Lower lobe of right lung (tissue), 2 donors: ENCODE measurements at regions not wholly inside any gene's neighbourhood (a gene's known extent, or its start where the extent isn't known, plus 50 kb on each side); places are given as distances from the start of the nearest gene placed in this dataset.
"Not testable (repeated sequence)": the region's sequence is repeated elsewhere in the genome, so short reads cannot be mapped to it uniquely, and the experiment has no call there.

Source experiments
- ATAC-seq, 2 donors: fragments of 200-7000 bp; cut with Tn5 transposase; one replicate each; pipeline ENCODE4 v1.9.1; 2020 to 2022; ENCODE audit warnings: mild to moderate bottlenecking in 2 of 2, moderate library complexity in 2 of 2
- DNase-seq: peaks from one replicate; pipeline ENCODE4 v3.0.0-alpha.2; 2020
- H3K27ac ChIP-seq: fragments of 200-600 bp; one replicate; pipeline ENCODE4 v1.8.0; 2022
- H3K27me3 ChIP-seq: fragments of 200-600 bp; one replicate; pipeline ENCODE4 v1.8.0; 2022; ENCODE audit warnings: low read depth
- H3K36me3 ChIP-seq: fragments of 200-600 bp; one replicate; pipeline ENCODE4 v1.8.0; 2022; ENCODE audit warnings: mild to moderate bottlenecking
- H3K4me1 ChIP-seq: fragments of 200-600 bp; one replicate; pipeline ENCODE4 v1.8.0; 2022
- H3K4me3 ChIP-seq: fragments of 200-600 bp; one replicate; pipeline ENCODE4 v1.8.0; 2022; ENCODE audit warnings: mild to moderate bottlenecking
- H3K9me3 ChIP-seq: fragments of 200-600 bp; one replicate; pipeline ENCODE4 v1.8.0; 2022
- intact Hi-C: fragments of 100-400 bp; cut with DNase I; formaldehyde crosslinking; loops from one replicate; pipeline ENCODE4 v1.11.0; 2022
- TF ChIP-seq, protein P1 (sequence below): fragments of 200-600 bp; IDR thresholded peaks from one replicate; pipeline ENCODE4 v1.8.0; 2022; ENCODE audit warnings: antibody characterized with exemption, mild to moderate bottlenecking
- donor health status: DM: no; HTN: yes; CAD: no; lungs with severe emphysema.

DNA sequence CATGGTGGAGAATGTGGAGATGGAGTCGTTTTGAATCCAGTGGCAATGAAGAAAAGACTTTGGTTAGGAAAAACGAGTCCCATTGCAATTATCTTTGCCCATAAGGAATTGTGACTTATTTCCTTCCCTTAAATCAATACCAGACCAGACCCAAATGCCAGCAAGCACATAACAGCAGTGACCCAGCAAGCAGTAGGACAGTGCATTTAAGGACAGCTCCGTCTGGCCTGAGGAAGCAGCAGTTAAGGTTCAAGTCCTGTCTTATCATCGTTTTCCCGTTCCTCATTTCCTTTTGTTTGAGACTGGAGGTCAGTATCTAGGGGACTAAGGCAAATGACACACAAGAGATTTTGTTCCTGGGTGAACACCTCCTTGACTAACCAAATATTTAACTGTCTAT is 74.6 kb upstream of the FAM20A start:
- intact Hi-C loops: no loop called here
- TF ChIP-seq, protein P1, sequence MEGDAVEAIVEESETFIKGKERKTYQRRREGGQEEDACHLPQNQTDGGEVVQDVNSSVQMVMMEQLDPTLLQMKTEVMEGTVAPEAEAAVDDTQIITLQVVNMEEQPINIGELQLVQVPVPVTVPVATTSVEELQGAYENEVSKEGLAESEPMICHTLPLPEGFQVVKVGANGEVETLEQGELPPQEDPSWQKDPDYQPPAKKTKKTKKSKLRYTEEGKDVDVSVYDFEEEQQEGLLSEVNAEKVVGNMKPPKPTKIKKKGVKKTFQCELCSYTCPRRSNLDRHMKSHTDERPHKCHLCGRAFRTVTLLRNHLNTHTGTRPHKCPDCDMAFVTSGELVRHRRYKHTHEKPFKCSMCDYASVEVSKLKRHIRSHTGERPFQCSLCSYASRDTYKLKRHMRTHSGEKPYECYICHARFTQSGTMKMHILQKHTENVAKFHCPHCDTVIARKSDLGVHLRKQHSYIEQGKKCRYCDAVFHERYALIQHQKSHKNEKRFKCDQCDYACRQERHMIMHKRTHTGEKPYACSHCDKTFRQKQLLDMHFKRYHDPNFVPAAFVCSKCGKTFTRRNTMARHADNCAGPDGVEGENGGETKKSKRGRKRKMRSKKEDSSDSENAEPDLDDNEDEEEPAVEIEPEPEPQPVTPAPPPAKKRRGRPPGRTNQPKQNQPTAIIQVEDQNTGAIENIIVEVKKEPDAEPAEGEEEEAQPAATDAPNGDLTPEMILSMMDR: no peak
- Histone ChIP-seq H3K4me3 (no peak overlapping the region), H3K4me1 (no peaks in the 10 kb centered on the region), H3K27me3 (no peaks in the 10 kb centered on the region), H3K36me3 (no peaks in the 10 kb centered on the region), H3K9me3 (no peaks in the 10 kb centered on the region), H3K27ac (no peak overlapping the region)
- no peak for DNase-seq
- no peak for ATAC-seq

DNA sequence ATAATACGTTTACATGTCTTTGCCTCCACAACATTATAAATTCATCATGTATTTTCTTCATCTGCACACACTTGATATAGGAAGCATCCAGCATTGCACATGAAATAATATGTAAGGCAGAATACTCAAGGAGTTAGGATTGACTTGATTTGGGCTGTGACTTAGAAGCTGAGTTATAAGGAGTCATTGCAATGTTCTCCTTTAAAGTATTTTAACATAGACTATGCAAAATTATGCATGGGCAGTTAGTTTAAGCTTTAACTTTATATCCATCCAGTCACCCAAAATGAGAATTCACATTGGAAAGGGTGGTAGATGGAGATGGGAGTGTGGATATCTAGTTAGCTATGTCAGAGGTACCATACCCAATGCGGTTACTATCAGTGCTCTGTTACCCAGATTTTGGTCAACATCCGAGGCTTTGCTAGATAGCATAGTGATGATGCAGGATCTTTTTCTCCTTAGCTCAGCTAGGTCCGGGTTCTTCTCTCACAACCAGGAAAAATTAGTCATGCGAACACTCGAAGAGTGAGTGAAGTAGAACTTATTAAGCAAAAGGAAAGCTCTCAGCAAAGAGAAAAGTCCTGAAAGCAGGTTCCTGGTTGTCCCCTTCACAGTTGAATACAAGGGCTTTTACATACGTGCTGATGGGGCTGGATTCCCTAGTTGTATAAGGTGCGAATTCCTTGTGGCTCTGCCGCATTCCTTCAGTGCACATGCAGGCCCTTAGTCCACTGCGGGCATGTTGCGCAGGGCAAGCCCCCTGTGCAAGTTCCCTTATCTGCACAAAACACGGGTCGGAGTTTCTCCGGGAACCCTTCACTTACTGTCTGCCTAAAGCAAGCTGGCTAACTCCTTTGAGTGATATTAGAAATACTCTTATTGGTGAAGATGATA is 73.1 kb upstream of the FAM20A start:
- Histone ChIP-seq H3K4me1 (no peaks in the 10 kb centered on the region), H3K36me3 (no peaks in the 10 kb centered on the region), H3K4me3 (no peak overlapping the region), H3K27me3 (no peaks in the 10 kb centered on the region), H3K9me3 (no peaks in the 10 kb centered on the region), H3K27ac (no peak overlapping the region)
- DNase-seq (no peak), ATAC-seq (no peak)
- TF ChIP-seq, protein P1: no peak
- intact Hi-C loops: no loop called here

DNA sequence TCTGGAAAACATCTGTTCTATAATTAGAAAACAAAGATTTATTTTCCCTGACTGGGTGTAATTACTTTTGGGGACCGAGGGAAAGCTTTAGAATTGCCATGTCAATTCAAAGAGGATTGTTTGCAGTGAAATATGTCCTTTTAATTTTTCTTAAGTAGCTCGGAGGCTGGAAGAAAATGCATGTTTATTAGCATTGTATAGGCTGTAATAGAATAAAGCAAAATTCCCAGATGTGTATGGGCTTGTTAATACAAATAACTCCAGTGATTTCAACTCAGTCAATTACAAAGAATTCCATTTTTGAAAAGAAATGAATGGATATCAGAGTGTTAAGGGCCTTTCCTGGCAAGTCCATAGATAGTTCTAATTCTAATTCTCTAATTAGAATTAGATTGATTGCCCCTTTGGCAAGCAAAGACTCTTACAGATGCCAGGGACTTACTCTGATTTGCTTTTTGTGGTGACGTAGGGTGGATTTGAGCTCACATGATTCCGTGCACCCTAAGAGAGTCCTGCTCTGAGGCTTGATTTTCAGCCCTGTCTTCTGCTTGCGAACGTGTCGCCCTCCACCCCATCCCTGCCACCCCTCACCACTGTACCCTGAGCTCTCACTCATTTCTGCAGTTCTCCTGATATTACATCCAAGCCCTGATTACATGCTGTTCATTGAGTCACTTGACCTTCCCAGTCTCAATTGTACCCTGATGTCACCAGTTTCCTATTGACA is 70.0 kb upstream of the FAM20A start:
- intact Hi-C loops: no loop called here
- no peaks in the 10 kb centered on the region for H3K36me3 ChIP-seq
- H3K9me3 ChIP-seq: no peaks in the 10 kb centered on the region
- no peak overlapping the region for H3K27ac ChIP-seq
- DNase-seq: no peak
- no peak for ATAC-seq
- H3K27me3 ChIP-seq: no peaks in the 10 kb centered on the region
- H3K4me1 ChIP-seq: no peaks in the 10 kb centered on the region
- no peak overlapping the region for H3K4me3 ChIP-seq
- TF ChIP-seq, protein P1: no peak

DNA sequence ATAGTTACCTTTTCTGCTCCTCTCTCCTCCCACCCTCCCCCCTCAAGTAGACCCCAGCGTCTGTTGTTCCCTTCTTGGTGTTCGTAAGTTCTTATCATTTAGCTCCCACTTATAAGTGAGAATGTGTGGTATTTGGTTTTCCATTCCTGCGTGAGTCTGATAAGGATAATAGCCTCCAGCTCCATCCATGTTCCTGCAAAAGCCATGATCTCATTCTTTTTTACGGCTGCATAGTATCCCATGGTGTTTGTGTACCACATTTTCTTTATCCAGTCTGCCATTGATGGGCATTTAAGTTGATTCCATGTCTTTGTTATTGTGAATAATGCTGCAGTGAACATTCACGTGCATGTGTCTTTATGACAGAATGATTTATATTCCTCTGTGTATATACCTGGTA is 65.3 kb upstream of the FAM20A start:
- ATAC-seq, H3K27ac ChIP-seq, H3K4me3 ChIP-seq, H3K9me3 ChIP-seq, H3K36me3 ChIP-seq, H3K27me3 ChIP-seq, intact Hi-C loops, H3K4me1 ChIP-seq, DNase-seq: not testable (repeated sequence)

DNA sequence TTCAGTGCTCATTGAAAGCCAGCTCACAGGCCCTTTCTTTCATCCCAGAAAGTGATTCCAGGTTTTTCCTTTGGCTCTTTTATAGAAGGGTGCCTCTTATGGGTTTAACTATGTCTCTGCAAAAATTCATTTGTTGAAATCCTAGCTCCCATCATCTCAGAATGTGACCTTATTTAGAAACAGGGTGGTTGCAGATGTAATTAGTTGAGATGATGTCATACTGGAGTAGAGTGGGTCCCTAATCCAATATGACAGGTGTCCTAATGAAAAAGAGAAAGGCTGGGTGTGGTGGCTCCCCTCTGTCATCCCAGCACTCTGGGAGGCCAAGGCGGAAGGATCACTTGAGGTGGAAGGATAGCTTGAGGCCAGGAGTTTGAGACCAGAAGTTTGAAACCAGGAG is 64.2 kb upstream of the FAM20A start:
- ATAC-seq (no peak), DNase-seq (no peak)
- Histone ChIP-seq H3K36me3 (no peaks in the 10 kb centered on the region), H3K9me3 (no peaks in the 10 kb centered on the region), H3K27ac (no peak overlapping the region), H3K4me1 (no peaks in the 10 kb centered on the region), H3K4me3 (no peak overlapping the region), H3K27me3 (no peaks in the 10 kb centered on the region)
- intact Hi-C loops: no loop called here
- TF ChIP-seq, protein P1: no peak

DNA sequence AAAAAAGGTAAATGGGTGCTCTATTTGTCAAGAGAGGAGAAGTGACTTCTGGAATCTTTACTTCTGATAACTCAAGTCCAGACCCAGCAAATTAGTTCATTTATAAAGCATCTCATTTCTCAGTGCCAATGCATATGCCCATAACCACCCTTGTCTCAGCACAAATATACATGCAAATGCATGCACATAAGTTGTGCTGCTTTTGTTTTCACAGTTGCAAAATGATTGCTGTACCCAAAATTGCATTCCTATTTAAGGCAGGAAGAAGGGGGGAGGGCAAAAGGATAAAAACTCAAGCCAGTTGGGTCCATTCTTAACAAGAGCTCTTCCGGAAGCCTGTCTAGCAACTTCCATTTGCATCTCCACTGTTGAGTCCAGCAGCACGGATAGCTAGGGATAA is 61.3 kb upstream of the FAM20A start:
- Histone ChIP-seq H3K4me1 (no peaks in the 10 kb centered on the region), H3K4me3 (no peak overlapping the region), H3K27me3 (no peaks in the 10 kb centered on the region), H3K27ac (no peak overlapping the region), H3K36me3 (no peaks in the 10 kb centered on the region), H3K9me3 (no peaks in the 10 kb centered on the region)
- no peak for DNase-seq
- intact Hi-C loops: no loop called here
- ATAC-seq: no peak
- TF ChIP-seq, protein P1: no peak
